ENCODE measurements at regions not wholly inside any gene's neighbourhood (a gene's known extent, or its start where the extent isn't known, plus 50 kb on each side); places are given as distances from the start of the nearest gene placed in this dataset.
"Not testable (repeated sequence)": the region's sequence is repeated elsewhere in the genome, so short reads cannot be mapped to it uniquely, and the experiment has no call there.

DNA sequence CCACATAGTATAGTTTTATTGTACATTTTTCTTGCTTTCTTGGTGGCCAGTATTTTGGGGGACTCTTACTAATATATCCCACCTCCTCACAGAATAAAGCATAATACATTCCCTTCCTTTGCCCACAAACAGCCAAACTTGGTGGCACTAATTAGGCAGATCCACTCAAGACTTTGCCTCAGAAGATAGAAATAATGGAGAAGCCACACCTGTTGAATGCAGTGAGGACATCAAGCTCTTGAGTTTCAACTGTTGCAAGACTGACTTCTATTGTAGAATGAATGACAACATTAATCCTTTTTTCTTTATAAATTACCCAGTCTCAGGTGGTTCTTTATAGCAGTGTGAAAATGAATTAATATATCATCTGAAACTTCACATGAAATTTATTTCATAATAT lies 1183.6 kb upstream of the ATXN8OS start:
- no peaks in the 10 kb centered on the region for H3K4me1 ChIP-seq (replicated peaks)
- intact Hi-C loops (cut with DNase I): no loop called here
- TF ChIP-seq POLR2A (IDR thresholded peaks at IDR 0.05) (no peak), POLR2AphosphoS5 (IDR thresholded peaks at IDR 0.05) (no peak)
- TF ChIP-seq, protein P1, sequence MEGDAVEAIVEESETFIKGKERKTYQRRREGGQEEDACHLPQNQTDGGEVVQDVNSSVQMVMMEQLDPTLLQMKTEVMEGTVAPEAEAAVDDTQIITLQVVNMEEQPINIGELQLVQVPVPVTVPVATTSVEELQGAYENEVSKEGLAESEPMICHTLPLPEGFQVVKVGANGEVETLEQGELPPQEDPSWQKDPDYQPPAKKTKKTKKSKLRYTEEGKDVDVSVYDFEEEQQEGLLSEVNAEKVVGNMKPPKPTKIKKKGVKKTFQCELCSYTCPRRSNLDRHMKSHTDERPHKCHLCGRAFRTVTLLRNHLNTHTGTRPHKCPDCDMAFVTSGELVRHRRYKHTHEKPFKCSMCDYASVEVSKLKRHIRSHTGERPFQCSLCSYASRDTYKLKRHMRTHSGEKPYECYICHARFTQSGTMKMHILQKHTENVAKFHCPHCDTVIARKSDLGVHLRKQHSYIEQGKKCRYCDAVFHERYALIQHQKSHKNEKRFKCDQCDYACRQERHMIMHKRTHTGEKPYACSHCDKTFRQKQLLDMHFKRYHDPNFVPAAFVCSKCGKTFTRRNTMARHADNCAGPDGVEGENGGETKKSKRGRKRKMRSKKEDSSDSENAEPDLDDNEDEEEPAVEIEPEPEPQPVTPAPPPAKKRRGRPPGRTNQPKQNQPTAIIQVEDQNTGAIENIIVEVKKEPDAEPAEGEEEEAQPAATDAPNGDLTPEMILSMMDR (IDR thresholded peaks at IDR 0.05): no peak
- no peaks in the 10 kb centered on the region for H3K36me3 ChIP-seq
- H3K4me3 ChIP-seq: no peak overlapping the region
- no peak overlapping the region for H3K27ac ChIP-seq
- H3K27me3 ChIP-seq (replicated peaks; ENCODE audit: insufficient read depth): no peaks in the 10 kb centered on the region
- DNase-seq (ENCODE audit: low spot score): no peak
- H3K9me3 ChIP-seq: no peaks in the 10 kb centered on the region

DNA sequence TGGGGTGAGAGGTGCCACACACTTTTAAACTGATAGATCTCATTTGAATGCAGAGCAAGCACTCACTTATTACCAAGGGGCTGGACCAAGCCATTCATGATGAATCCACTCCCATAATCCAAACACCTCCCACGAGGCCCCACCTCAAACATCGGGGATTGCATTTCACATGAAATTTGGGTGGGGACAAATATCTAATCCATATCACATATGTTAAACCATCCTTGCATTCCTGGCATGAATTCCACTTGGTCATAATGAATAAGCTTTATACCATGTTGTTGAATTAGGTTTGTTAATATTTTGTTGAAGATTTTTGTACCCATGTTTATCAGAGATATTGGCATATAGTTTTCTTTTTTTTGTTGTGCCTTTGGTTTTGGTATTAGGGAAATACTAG lies 1198.7 kb upstream of the ATXN8OS start:
- Histone ChIP-seq H3K36me3 (no peaks in the 10 kb centered on the region), H3K4me3 (no peak overlapping the region), H3K27ac (no peak overlapping the region), H3K9me3 (no peaks in the 10 kb centered on the region), H3K27me3 (replicated peaks; ENCODE audit: insufficient read depth) (no peaks in the 10 kb centered on the region), H3K4me1 (replicated peaks) (no peaks in the 10 kb centered on the region)
- intact Hi-C loops (cut with DNase I): no loop called here
- no peak for DNase-seq (ENCODE audit: low spot score)
- 84% methylated on average over 2 of the region's 2 CpGs for WGBS
- no peak for TF ChIP-seq POLR2AphosphoS5 (IDR thresholded peaks at IDR 0.05)
- TF ChIP-seq, protein P1 (IDR thresholded peaks at IDR 0.05): no peak
- TF ChIP-seq POLR2A (IDR thresholded peaks at IDR 0.05): no peak

DNA sequence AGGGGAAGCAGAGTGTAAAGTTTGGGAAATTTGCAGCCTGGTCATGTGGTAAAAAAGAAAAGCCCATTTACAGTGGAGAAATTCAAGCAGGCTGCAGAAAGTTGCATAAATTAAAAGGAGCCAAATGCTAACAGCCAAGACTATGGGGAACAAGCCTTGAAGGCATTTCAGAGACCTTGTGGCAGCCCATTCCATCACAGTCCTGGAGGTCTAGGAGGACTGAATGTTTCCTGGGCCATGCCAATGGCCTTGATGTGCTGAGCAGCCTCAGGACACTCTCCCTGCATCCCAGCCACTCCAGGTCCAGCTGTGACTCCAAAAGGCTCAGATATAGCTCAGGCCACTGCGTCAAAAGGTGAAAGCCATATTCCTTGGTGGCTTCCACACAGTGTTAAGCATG lies 1202.4 kb upstream of the ATXN8OS start:
- H3K4me1 ChIP-seq (replicated peaks): no peaks in the 10 kb centered on the region
- no peaks in the 10 kb centered on the region for H3K36me3 ChIP-seq
- DNase-seq (ENCODE audit: low spot score): no peak
- intact Hi-C loops (cut with DNase I): no loop called here
- TF ChIP-seq POLR2AphosphoS5 (IDR thresholded peaks at IDR 0.05): no peak
- TF ChIP-seq POLR2A (IDR thresholded peaks at IDR 0.05): no peak
- TF ChIP-seq, protein P1 (IDR thresholded peaks at IDR 0.05): no peak
- no peak overlapping the region for H3K27ac ChIP-seq
- no peaks in the 10 kb centered on the region for H3K27me3 ChIP-seq (replicated peaks; ENCODE audit: insufficient read depth)
- no peak overlapping the region for H3K4me3 ChIP-seq
- 100% methylated on average over 1 of the region's 1 CpG for whole genome bisulfite sequencing
- H3K9me3 ChIP-seq: no peaks in the 10 kb centered on the region

DNA sequence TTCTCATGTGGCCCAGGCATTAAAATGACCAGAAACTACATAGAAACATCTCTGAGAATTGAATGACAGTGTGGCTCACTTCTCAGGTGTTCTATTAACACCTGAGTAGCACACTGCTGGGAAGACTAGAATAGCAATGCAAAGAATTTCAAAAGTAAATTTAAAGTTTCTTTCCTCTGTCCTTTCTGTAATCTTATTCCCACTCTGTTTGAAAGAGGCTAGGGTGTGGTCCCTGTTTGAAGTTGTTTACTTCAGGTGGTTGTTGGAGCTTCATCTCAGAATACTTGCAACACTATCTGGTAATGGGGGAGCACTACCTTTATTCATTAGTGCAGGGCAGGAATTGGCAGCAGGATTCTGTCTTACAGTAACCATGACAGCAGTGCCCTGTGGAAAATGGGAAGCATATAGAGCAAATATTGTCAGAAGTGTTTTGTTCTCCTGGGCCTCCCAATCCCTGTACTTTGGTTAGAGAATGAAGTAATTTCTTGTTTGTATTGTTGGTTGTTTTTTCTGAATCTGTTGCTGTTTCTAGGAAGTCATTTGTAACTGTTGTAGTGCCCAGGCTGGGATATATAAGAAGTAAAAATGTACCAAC lies 1210.2 kb upstream of the ATXN8OS start:
- no peaks in the 10 kb centered on the region for H3K36me3 ChIP-seq
- no peak overlapping the region for H3K4me3 ChIP-seq
- no peak for DNase-seq (ENCODE audit: low spot score)
- intact Hi-C loops (cut with DNase I): no loop called here
- TF ChIP-seq, protein P1 (IDR thresholded peaks at IDR 0.05): no peak
- TF ChIP-seq POLR2AphosphoS5 (IDR thresholded peaks at IDR 0.05) (no peak), POLR2A (IDR thresholded peaks at IDR 0.05) (no peak)
- H3K27ac ChIP-seq: no peak overlapping the region
- no peaks in the 10 kb centered on the region for H3K4me1 ChIP-seq (replicated peaks)
- no peaks in the 10 kb centered on the region for H3K9me3 ChIP-seq
- H3K27me3 ChIP-seq (replicated peaks; ENCODE audit: insufficient read depth): no peaks in the 10 kb centered on the region

DNA sequence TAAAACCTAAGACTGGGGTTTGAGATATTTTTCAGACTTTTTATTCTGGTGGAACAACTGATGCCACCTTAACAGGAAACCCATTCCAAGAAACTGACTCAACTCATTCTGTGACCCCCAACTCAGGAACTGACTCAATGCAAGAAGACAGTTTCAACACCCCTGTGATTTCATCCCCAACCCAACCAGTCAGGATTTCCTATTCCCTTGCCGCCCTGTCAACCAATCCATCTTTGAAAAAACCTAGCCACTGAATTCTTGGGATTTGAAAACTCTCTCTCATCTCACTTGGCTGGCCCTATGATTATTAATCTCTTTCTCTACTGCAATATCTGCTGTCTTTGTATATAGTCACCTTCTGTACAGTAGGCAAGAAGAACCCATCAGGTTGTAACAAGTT lies 1211.9 kb upstream of the ATXN8OS start:
- H3K9me3 ChIP-seq: no peaks in the 10 kb centered on the region
- H3K4me1 ChIP-seq (replicated peaks): no peaks in the 10 kb centered on the region
- no peak overlapping the region for H3K4me3 ChIP-seq
- no peaks in the 10 kb centered on the region for H3K27me3 ChIP-seq (replicated peaks; ENCODE audit: insufficient read depth)
- no peak for DNase-seq (ENCODE audit: low spot score)
- 92% methylated on average over 1 of the region's 1 CpG for WGBS
- H3K27ac ChIP-seq: no peak overlapping the region
- intact Hi-C loops (cut with DNase I): no loop called here
- H3K36me3 ChIP-seq: no peaks in the 10 kb centered on the region
- TF ChIP-seq, protein P1 (IDR thresholded peaks at IDR 0.05): no peak
- no peak for TF ChIP-seq POLR2AphosphoS5 (IDR thresholded peaks at IDR 0.05)
- no peak for TF ChIP-seq POLR2A (IDR thresholded peaks at IDR 0.05)

DNA sequence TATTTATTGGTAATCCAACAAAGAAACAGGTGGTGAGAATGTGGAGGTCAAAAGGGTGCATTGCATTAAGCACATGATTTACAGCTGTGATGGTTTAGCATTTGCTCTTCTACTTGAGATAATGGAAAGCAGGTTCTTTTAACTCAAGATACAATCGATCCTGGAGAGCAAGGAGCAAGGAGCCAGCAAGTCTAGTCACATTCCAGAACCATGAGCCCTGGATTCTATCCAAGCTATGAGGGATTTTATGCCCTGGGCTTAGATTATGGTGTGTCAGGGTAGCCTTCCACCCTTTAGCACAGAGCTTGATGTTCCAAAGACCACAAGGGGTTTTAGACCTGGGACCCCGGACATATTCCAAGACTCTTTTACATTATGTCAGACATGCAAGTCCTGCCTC lies 1213.9 kb upstream of the ATXN8OS start:
- H3K4me1 ChIP-seq (replicated peaks); intact Hi-C loops (cut with DNase I); DNase-seq (ENCODE audit: low spot score); H3K4me3 ChIP-seq; H3K27ac ChIP-seq; H3K27me3 ChIP-seq (replicated peaks; ENCODE audit: insufficient read depth); H3K9me3 ChIP-seq; H3K36me3 ChIP-seq: not testable (repeated sequence)
- 47% methylated on average over 2 of the region's 2 CpGs for WGBS

DNA sequence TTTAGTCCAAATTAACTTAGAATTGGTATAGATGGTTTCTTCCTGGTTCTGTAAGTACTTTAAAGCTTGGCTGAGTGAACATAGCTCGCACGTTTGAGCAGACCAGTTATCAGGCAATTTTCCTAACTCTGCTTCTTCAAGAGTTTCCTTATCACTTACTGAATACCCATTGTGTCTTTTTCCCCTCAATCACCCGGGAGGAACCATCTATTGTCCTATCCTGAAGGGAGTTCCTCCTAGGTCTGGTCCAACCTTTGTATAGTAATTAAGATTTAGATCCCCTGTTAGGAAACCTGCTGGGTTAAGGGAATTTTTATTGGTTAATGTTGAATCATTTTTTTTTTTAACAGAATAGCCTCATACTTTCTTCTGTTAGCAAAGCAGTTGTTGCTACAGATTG lies 1215.0 kb upstream of the ATXN8OS start:
- H3K4me1 ChIP-seq (replicated peaks); H3K27ac ChIP-seq; DNase-seq (ENCODE audit: low spot score); H3K4me3 ChIP-seq; H3K9me3 ChIP-seq; intact Hi-C loops (cut with DNase I); H3K27me3 ChIP-seq (replicated peaks; ENCODE audit: insufficient read depth); H3K36me3 ChIP-seq: not testable (repeated sequence)
- 72% methylated on average over 3 of the region's 3 CpGs for WGBS

DNA sequence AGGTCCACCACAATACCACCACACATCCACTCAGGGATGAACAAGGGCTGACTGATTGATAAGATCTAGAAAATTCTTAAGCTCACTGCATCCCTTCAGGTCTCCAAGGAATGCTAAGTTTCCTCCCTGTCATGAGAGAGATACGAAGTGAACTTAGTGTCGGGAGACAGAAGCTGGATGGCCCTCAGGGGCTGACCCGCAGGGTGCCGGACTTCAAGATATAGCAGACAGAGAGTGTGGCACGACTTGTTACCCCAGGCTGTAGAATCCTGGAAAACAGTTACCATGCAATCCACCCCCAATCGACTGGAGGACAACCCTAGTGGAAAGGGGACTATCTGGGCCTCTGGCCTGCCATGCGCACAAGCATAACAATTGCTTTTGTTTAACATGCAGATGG lies 1217.5 kb upstream of the ATXN8OS start:
- intact Hi-C loops (cut with DNase I); H3K4me3 ChIP-seq; DNase-seq (ENCODE audit: low spot score); H3K27ac ChIP-seq; H3K9me3 ChIP-seq; H3K27me3 ChIP-seq (replicated peaks; ENCODE audit: insufficient read depth); H3K4me1 ChIP-seq (replicated peaks); H3K36me3 ChIP-seq: not testable (repeated sequence)
- 92% methylated on average over 7 of the region's 7 CpGs for WGBS
